Stimulated activated CD4-positive, alpha-beta T cell treated with anti-CD3 and anti-CD28 coated beads, TNF-alpha, amount 100 ng/mL, for 24 hours (primary cell): ENCODE measurements at regions not wholly inside any gene's neighbourhood (a gene's known extent, or its start where the extent isn't known, plus 50 kb on each side); places are given as distances from the start of the nearest gene placed in this dataset.
"Not testable (repeated sequence)": the region's sequence is repeated elsewhere in the genome, so short reads cannot be mapped to it uniquely, and the experiment has no call there.

Experiments used
- DNase-seq, 3 experiments: peaks; one replicate each; pipeline ENCODE4 v3.0.0-alpha.2; 2020; ENCODE audit warnings: low read depth in 3 of 3

DNA sequence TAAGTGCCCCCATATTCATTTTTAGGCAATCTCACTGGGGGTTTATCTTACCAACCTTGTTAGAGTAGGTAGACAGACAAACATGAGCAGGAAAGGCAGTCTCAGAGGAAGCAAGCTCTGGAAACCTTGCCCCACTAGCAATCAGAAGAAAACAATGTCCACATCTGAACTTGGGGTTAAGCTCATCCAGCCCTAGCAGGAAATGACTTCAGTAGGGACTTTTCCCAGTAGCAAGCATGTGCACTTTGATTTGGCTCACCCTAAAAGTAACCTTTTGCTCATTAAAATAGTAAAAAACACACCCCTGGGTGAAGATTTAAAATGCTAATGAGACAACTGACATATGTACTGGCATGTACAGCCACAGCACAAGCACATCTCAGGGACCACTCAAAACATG lies 175.5 kb downstream of the AKAIN1 start:
- no peak for DNase-seq

DNA sequence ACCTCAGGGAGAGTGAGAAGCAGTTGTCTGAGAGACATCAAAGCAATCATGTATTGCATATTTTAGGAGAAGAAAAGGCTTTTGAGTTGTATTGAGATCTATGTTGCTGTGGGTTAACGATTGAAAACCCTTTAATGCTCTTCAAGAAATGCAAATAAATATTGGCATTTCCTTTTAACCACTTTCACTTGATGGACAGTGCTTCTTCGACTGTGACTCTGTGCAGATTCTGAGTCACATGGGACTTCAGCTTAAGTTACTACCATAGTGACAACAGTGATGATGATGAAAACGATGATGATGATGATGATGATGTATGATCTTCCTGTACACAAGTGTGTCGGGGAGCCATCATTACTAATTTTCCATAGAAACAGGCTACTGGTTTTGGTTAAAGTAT lies 181.8 kb downstream of the AKAIN1 start:
- no peak for DNase-seq

DNA sequence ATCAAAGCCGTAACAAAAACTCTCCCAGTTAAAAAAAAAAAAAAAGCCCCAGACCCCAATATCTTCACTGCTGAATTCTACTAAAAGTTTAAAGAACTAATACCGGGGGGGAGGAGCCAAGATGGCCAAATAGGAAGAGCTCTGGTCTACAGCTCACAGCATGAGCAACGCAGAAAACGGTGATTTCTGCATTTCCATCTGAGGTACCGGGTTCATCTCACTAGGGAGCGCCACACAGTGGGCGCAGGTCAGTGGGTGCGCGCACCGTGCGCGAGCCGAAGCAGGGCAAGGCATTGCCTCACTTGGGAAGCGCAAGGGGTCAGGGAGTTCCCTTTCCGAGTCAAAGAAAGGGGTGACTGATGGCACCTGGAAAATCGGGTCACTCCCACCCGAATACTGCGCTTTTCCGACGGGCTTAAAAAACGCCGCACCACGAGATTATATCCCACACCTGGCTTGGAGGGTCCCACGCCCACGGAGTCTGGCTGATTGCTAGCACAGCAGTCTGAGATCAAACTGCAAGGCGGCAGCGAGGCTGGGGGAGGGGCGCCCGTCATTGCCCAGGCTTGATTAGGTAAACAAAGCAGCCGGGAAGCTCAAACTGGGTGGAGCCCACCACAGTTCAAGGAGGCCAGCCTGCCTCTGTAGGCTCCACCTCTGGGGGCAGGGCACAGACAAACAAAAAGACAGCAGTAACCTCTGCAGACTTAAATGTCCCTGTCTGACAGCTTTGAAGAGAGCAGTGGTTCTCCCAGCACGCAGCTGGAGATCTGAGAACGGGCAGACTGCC lies 192.8 kb downstream of the AKAIN1 start:
- DNase-seq, result not testable (repeated sequence)

DNA sequence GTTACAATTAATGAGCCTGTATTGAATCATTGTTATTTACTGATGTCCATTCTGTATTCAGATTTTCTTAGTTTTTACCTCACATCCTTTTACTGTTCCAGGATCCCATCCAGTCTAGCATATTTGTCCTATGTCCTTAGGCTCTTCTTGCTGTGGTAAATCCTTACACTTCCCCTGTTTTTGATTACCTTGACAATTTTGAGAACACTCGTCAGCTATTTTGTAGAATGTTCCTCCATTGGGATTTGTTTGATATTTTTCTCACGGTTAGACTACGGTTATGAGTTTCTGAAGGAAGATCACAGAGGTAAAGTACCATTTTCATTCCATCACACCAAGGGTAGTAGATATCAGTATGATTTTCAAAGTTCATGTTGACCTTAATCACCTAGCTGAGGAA lies 202.3 kb downstream of the AKAIN1 start:
- DNase-seq, result no peak

DNA sequence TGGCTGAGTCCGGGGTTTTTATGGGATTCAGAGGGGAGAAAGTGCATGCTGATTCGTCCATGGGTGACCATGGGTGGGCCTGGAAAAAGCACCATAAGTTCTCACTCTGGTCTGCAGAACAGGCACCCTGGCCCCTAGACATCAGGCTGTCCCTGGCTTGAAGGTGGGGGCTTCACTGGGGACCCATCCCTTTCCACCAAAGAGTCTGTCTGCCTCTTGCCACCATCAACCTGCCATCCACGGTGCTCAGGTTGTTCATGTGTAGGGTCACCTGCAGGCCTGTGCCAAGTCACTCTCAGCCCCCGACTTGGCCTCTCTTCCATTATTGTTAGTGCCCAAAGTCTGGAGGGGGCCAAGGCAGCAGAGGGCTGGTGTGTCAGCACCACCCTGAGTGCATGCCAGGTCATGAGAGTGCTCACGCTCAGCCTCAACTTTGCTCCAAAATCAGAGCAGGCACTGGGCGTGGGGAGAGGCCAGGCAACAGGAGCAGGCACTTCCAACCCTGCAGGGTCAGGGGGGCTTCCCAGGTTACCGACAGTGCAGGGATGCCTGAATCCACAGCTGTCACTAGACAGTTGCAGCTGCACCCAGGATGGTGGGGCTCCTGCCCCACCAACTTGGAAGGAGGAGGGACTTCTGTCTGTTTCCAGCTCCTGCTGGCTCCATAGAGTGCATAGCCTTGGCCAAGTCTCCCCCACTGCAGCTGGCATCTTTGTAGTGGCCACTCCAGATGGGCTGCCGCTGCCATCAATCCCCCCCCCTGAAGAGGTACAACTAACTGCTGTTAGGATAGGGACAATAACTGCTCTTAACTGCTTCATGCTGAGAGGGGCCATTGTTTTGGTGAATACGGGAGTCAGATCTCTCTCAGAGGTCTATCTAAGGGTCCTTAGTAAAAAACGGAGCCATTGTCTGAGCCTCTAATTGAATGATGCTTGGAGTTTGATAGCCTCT lies 209.3 kb downstream of the AKAIN1 start:
- no peak for DNase-seq

DNA sequence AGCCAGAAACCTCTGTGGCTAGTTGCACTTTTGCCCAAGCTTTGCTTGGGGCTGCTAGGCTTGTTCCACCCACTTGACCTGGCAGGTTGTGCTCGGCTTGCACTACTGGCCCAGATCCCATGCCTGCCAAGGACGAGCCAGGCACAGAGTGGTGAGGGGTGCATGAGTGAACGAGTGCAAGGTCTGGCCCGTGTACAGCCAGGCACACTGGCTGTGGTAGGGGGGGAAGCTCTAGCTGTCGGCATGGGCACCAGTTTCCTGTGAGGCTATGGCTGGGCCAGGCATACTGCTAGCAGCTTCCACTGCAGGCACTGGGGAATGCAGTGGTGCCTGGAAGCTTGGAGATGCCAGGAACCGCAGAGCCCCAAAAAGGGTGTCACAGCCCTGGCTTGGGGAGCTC lies 210.4 kb downstream of the AKAIN1 start:
- no peak for DNase-seq

DNA sequence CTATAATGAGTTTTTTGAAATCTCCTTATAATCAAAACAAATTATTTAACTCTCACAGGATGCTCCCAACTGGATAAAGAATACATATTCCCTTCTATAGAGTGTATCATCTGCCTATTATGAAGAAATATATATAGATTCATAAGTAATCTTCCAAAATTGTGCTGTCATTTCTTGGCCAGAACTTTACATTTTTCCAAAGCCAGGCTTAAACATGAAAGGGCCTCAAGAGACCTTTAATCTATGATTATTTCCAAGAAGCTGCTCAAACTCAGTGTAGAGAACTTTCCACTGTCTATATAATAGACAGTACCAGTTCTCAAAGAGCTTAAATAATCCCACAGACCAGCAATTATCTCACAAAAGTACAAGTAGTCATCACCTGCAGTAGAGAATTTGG lies 211.0 kb downstream of the AKAIN1 start:
- DNase-seq, result no peak

DNA sequence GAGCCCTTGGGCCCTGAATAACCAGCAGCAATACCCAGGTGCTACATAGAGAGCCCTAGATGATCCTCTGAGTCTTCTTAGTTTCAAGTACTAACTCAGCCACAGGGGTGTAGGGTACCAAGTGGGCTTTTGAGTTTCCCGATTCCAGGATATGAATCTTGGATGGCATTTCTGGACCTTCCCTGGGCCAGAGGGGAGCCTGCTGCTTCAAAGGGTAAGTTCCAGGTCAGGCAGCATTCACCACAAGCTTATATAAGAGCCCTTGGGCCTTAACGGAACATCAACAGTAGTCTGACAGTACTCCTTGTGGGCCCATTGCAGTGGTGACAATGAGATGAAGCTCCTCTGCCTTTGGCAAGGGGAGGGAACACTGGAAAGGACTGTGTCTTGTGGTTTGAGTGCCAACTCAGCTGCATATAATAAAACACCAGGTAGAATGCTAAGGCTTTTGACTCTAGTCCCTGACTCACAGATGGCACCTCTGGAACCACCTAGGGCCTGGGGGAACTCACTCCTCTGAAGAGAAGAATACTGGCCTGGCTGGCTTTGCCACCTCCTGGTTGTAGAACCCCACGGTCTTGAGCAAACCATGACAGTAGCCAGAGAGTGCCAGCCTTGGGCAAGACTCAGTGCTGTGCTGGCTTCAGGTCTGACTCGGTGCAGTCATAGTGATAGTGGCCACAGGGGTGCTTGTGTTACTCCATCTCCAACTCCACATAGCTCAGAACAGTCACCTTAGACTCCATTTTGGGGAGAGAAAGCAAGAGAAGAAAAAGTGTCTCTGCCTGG lies 235.7 kb downstream of the AKAIN1 start:
- no peak for DNase-seq

DNA sequence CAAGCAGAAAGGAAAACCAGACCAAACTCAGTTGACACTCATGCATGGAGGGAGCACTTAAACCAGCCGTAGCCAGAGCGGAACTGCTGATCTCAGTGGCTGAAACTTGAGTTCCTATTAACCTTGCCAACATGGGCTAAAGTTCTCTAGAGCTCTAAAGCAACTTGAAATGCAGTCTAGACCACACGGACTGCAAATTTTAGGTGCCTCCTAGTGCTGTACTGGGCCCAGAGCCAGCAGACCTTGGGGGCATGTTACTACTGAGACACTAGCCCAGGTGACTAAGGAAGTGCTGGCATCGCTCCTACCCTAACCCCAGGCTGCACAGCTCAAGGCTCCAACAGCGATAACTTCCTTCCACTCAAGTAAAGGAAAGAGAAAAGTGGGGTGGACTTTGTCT lies 236.5 kb downstream of the AKAIN1 start:
- no peak for DNase-seq

DNA sequence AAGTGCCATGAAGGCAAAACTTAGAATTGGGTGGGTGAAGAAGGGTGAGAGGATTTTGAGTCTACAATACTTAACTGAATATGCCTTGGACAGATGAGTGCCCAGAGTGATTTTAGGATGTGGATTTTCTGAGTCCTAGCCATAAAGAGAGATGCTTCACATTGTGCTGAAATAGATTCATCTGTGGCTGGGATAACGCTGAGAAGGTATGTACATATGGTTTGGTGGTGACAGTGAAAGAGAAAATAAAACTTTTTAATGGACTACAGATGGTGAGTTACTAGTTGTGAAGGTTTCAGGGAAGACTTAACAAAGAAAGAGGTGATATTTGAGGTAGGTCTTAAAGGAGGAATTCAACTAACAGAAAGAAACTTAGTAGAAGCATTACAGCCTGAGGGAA lies 265.8 kb downstream of the AKAIN1 start:
- no peak for DNase-seq

DNA sequence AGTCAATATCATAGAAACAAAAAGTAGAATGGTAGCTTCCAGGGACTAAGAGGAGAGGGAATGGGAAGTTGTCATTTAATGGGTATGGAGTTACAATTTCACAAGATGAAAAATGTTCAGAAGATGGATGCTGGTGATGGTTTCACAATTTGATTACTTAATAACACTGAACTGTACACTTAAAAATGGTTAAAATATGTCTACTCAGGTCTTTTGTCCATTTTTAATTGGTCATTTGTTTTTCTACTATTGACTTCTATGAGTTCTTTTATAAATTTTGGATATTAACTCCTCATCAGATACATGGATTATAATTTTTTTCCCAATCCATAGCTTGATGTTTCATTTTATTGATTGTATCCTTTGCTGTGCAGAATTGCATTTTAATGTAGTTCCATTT lies 275.5 kb downstream of the AKAIN1 start:
- no peak for DNase-seq

DNA sequence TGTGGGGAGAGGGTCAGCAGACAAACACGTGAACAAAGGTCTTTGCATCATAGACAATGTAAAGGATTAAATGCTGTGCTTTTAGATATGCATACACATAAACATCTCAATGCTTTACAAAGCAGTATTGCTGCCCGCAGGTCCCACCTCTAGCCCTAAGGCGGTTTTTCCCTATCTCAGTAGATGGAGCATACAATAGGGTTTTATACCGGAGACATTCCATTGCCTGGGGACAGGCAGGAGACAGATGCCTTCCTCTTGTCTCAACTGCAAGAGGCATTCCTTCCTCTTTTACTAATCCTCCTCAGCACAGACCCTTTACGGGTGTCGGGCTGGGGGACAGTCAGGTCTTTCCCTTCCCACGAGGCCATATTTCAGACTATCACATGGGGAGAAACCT lies 279.5 kb downstream of the AKAIN1 start:
- not testable (repeated sequence) for DNase-seq

DNA sequence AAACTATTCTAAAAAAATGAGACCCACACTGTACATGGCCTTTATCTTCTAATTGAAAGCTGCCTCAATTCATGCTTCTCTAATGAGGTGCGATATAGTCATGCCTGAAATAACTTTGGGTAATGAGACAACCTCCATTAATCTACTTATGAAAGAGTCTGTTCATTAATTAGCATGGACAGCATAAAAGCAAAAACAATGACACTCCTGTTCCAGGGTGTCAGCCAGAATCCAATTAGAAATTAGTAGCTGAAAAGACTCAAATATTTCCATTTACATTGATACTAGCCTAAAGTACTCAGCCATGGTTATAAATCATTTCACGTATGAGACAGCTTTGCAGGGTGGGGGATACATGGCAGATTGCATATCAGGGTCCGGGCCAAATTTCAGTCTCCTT lies 288.7 kb downstream of the AKAIN1 start:
- no peak for DNase-seq

DNA sequence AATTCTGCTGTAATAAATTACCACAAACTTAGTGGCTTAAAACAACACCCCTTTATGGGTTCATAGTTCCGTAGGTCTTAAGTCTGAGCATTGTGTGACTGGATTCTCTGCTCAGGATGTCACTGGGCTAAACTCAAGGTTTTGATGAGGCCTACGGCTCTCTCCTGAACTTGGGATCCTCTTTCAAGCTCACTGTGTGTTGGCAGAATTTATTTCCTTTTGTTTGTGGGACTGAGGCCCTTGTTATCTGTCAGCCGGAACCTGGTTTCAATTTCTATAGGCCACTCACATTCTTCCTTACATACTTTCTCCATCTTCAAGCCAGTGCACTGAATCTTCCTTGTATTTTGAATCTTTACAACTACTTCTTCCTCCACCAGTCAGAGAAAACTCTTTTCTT lies 290.2 kb downstream of the AKAIN1 start:
- no peak for DNase-seq

DNA sequence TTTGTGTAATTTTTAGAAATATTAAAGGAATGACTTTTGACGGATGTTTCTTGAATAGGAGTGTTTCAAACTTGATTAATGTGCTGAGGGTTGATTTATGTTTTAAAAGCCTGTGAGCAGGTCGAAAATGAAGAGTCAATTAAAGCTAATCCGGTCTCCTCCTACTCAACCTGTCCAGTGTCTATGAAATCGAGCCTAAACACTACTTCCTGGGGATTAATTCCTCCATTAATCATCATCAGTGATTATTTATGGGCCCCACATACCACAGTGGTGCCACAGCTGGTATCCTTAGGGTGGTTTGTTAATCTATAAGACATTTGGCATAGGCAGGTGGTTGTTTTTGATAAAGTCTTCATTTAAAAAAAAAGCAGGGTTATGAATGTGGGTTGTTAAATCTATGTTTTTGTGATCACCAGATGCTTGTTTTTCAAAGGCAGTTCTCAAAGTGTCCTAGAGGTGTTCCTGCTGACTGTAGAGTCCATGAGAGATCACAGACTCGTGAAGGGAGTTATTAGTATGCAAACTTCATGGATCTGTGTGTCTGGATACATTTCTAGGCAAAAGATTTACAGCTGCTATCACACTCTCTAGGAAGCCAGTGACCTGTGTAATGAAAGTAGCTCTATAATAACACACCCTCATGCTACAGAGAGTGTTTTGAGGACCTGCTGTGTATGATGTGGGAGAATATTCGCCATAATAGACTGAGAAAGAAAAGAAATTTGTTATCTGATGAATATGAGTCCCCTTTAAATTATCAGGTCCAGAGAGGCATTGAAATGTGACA lies 308.6 kb downstream of the AKAIN1 start:
- DNase-seq, result no peak

DNA sequence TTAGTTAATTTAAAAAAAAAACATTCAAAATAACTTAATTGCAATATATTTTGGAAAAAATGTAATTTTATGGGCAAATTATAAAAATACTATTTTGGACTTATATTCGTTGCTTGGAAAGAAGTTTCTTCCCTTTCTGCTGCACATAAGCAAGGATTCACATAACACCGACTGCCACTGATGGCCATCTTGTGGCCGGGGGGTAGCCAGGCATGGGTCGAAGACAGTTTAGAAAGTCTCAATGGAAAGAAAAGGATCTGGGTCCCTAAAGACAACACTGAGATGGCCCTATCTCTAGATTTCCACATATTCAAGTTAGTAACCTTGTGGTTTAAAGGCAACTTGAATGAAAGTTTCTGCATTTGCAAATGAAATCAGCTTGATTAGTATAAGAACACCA lies 318.6 kb downstream of the AKAIN1 start:
- no peak for DNase-seq

DNA sequence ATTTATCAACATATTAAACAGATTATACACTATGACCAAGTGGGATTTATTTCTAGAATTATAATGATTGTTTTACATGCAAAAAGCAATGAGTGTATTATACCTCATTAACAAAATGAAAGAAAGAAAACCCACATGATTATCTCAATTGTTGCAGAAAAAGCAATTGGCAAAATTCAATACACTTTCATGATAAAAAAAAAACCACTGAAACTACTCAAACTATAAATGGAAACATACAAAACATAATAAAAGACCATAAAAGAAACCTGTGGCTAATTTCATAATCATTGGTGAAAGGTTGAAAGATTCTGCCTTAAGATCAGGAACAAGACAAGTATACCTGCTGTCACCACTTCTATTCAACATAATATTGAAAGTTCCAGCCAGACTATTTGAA lies 325.9 kb downstream of the AKAIN1 start:
- DNase-seq, result no peak

DNA sequence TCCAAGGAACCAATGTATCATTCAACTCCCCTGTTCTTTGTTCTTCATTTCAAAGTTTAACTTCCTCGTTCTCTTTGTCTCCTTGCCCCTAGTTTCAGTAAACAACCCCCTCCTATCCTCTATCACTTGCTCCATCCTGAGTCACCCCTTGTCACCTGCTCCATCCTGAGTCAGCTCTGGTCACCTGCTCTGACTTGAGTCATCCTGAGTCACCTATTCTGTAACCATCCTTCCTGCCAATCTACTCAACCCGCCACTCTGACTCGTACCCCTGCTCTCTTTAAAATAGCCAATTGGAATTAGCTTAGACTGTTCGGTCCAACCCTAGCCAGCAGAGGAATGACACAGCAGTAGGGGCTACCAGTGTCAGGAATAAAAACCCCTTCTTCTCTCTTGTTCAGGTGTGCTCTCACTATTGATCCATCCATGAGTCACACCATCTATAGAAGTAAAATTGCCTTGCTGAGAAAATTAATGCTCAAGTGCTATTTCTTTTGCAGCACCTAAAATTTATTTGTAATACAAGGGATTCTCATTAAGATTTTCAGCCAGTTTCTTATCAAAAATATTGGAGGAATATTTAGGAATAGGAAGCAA lies 326.8 kb downstream of the AKAIN1 start:
- DNase-seq, result no peak

DNA sequence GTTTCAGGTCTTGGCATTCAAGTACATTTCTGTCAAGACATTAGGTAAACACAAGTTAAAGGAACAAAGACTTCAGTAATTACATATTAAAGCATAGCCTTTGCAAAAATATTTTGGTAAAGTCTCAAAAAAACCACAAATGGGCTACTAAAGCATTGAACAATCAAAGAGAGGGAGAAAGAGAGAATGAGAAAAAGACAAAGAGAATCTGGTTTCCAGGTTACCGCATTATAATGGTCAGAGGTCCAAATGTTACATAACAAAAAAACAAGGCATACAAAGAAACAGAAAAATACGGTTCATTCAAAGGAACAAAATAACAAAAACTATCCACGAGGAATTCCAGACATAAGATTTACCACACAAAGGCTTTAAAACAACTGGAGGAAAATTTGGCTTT lies 327.9 kb downstream of the AKAIN1 start:
- DNase-seq, result no peak

DNA sequence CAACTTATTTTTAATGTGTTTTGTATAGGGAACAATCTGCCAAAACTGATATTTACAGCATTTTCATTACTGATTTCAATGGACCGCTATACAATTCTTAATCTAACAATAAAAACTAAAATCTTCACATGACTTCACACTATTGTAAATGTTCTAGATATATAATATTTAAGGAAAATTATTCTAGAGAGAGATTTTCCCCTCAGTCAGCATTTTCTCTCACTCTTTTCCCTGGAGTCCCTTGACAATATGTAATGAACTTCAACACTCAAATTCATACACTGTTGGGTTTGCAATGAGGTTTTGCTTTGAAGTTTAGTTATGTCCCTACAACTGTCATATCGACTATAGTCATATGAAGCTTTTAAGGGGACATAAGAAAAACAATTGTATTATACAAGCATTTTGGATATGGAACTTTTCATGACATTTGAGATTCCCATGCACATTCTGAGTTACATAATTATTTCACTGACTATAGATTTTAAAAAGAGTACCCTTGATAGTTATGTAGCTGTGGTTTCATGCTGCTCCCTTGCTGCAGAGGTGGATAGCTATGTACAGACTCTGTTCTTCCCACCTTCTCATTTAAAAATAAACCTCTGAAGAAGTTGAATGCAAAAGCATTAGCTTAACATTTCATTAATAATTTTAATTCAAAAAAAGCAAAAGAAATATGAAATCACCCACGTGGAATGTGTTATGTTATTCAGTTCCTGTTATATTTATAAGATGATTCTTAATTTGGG lies 338.5 kb downstream of the AKAIN1 start:
- DNase-seq, result no peak
